Adipocyte (in vitro differentiated cells): ENCODE measurements at regions not wholly inside any gene's neighbourhood (a gene's known extent, or its start where the extent isn't known, plus 50 kb on each side); places are given as distances from the start of the nearest gene placed in this dataset.
"Not testable (repeated sequence)": the region's sequence is repeated elsewhere in the genome, so short reads cannot be mapped to it uniquely, and the experiment has no call there.

Experiments used
- DNase-seq: peaks from one replicate; pipeline ENCODE4 v3.0.0-alpha.2; 2015; ENCODE audit warnings: low read depth
- H3K27me3 ChIP-seq: replicated peaks from 2 replicates; pipeline ENCODE4 v1.7.0; 2013; ENCODE audit warnings: mild to moderate bottlenecking, low read length, moderate library complexity; ENCODE audit not compliant: control insufficient read depth, insufficient read depth
- H3K36me3 ChIP-seq: 2 replicates; pipeline ENCODE4 v1.7.0; 2013; ENCODE audit warnings: low read length, mild to moderate bottlenecking, moderate library complexity; ENCODE audit not compliant: control insufficient read depth, insufficient read depth, severe bottlenecking
- H3K4me1 ChIP-seq: 2 replicates; pipeline ENCODE4 v1.7.0; 2013; ENCODE audit warnings: mild to moderate bottlenecking, low read length, moderate library complexity; ENCODE audit not compliant: control insufficient read depth, insufficient read depth
- H3K4me3 ChIP-seq: 2 replicates; pipeline ENCODE4 v1.7.0; 2013; ENCODE audit warnings: mild to moderate bottlenecking, low read length, moderate library complexity
- H3K9ac ChIP-seq: 2 replicates; pipeline ENCODE4 v1.7.0; 2013; ENCODE audit warnings: mild to moderate bottlenecking, low read length, moderate library complexity
- H3K9me3 ChIP-seq: 2 replicates; pipeline ENCODE4 v1.7.0; 2013; ENCODE audit warnings: mild to moderate bottlenecking, low read length, moderate library complexity; ENCODE audit not compliant: control insufficient read depth

DNA sequence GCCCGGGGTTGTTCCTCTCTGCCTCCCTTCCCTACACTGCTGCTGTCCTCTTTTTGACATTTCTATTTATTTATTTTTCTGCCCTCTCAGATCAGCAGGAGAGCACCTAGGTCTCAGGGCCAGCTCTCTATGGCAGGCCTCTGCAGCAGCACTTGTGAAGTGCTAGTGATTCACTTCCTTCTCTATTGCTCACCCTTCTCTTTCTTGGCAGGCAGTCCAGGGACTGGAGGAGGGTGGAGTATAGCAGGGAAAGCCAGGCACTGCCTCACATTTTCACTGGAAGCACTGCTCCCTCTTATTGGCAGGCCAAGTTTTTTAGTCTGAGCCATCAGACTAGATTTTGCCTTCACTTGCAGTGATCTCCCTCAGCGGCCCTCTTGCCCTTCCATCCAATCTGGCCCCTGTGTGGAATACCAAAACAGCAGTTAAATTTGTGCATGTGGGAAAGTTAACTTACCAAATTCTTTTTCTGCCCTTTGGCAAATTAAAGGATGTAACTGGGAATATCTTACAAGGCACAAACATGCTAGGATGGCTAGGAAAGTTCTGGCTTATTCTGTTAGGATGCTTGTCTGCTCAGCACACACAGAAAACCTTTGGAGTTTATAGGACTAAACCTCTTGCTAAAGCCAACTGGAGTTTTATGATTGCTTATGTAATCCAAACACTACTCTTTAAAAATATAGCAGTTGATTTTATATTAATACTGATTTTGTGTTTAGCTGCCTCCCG lies 847.6 kb downstream of the TTLL7 start:
- DNase-seq, result peak; percentile 76

DNA sequence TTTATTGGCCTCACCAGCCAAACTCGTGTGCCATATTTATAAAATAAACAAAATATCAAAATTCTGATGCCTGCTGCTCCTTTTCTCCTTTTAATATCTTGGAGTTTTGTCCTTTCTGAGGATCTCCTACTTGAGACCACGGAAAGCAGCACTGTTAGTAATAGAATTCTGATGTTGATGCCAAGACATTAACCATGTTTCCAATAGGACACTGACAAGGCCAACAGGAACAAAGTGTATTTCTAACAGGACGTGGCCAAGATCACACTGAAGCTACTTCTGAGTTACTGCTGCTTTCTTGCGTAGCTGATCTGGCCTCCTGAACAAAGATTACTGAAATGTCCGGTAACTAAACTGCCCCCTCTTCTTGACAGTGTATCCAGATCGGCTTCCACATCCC lies 848.5 kb downstream of the TTLL7 start:
- not testable (repeated sequence) for H3K4me3 ChIP-seq, H3K27me3 ChIP-seq, H3K4me1 ChIP-seq, H3K9ac ChIP-seq, H3K36me3 ChIP-seq, H3K9me3 ChIP-seq, DNase-seq

More for the DNA sequence above, 847.6 kb downstream of the TTLL7 start:
- not testable (repeated sequence) for H3K9ac ChIP-seq, H3K9me3 ChIP-seq, H3K27me3 ChIP-seq, H3K36me3 ChIP-seq, H3K4me3 ChIP-seq, H3K4me1 ChIP-seq

DNA sequence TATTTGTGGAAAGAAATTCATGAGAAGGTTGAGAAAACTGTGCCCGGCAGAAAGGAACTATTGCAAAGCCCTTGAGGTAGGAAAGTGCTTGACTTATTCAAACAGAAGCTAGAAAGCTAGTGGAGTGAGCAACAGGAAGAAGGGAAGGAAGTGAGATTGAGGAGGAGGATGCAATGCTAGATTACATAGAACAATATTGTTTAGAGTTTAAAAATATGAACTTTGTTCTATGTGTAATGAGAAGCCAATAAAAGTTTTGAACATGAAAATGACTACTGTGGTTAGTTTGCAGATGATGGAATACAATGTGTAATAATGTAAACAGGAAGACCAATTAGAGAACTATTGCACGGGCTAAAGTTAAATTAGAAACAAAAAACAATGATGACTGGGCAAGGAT lies 853.1 kb downstream of the TTLL7 start:
- H3K9me3 ChIP-seq, H3K27me3 ChIP-seq, H3K4me1 ChIP-seq, H3K9ac ChIP-seq, DNase-seq, H3K36me3 ChIP-seq, H3K4me3 ChIP-seq: not testable (repeated sequence)

DNA sequence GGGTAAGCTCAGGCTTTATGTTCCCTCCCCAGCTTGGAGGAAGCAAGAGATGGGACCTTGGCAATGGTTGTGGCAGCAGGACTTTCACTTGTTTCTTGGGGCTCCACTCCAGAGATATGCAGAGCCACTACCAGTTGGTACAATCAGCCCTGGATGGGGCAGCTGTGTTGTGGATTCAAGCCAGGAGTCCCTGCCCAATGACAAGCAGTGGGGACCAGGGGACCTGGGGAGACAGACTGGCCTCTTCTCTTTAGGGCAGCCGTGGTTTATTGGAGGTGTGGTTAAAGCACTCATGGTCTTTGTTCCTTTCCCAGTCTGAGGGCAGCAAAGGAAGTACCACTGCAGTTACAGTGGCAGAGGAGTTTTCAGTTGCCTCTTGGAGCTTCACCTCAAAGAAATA lies 856.1 kb downstream of the TTLL7 start:
- not testable (repeated sequence) for H3K36me3 ChIP-seq, H3K9ac ChIP-seq, H3K4me1 ChIP-seq, DNase-seq, H3K4me3 ChIP-seq, H3K9me3 ChIP-seq, H3K27me3 ChIP-seq

DNA sequence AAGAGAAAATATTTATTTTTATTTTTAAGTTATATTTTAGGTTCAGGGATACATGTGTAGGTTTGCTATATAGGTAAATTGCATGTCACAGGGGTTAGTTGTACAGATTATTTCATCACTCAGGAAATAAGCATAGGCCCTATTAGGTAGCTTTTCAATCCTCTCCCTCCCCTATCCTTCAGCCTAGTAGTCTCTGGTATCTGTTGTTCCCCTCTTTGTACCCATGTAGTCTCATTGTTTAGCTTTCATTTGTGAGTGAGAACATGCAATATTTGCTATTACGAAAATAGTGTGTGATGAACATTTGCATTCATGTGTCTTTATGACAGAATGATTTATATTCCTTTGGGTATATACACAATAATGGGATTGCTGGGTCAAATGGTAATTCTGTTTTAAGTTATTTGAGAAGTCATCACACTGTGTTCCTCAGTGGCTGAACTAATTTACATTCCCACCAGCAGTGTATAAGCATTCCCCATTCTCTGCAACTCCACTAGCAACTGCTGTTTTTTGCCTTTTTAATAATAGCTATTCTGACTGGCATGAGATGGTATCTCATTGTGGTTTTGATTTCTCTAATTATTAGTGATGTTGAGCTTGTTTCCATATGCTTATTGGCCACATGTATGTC lies 863.3 kb downstream of the TTLL7 start:
- not testable (repeated sequence) for H3K36me3 ChIP-seq, H3K9me3 ChIP-seq, H3K4me1 ChIP-seq, H3K4me3 ChIP-seq, DNase-seq, H3K9ac ChIP-seq, H3K27me3 ChIP-seq

DNA sequence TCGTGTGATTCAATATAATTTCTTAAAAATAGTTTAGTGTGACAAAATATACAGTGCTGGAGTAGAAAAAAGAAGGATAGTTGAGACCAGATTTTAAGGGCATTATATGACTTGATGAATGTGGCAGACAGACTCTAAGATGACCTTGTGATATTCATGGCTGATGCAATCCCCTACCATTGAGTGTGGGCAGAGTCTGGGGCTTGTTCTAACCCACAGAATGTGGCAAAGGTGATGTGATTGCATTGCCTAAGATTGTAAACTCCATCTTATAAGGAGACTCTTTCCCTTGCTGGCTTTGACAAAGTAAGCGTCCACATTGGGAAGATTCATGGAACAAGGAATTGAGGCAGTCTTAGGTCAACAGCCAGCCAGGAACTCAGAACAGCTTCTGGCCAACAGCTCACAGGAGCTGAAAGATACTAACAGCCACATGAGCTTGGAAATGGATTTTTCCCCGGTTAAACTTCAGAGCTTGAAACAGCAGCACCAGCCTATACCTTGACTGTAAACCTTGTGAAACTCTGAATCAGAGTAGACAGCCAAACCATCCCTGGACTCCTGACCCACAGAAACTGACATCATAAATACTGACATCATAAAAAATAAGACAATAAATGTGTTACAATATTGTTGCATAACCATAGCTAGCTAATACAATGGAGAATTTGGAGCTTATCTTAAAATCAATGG lies 864.5 kb downstream of the TTLL7 start:
- not testable (repeated sequence) for DNase-seq, H3K27me3 ChIP-seq, H3K9ac ChIP-seq, H3K9me3 ChIP-seq, H3K36me3 ChIP-seq, H3K4me1 ChIP-seq, H3K4me3 ChIP-seq

DNA sequence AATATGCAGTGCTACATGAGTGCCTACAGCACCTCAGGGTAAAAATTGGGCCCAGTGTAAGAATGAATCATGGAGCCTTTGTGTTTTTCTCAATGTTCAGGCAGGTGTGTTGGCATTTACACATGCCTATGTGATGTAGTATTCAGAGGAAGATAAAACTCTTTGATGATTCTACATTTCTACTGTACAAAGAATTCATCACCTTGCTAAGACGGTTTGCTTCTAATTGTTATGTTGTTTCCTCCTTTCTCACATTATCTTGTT lies 867.3 kb downstream of the TTLL7 start:
- no peak overlapping the region for H3K4me3 ChIP-seq
- H3K27me3 ChIP-seq, result no peaks in the 10 kb centered on the region
- H3K4me1 ChIP-seq, result no peaks in the 10 kb centered on the region
- no peaks in the 10 kb centered on the region for H3K36me3 ChIP-seq
- DNase-seq, result no peak
- H3K9ac ChIP-seq, result no peak overlapping the region
- no peaks in the 10 kb centered on the region for H3K9me3 ChIP-seq

DNA sequence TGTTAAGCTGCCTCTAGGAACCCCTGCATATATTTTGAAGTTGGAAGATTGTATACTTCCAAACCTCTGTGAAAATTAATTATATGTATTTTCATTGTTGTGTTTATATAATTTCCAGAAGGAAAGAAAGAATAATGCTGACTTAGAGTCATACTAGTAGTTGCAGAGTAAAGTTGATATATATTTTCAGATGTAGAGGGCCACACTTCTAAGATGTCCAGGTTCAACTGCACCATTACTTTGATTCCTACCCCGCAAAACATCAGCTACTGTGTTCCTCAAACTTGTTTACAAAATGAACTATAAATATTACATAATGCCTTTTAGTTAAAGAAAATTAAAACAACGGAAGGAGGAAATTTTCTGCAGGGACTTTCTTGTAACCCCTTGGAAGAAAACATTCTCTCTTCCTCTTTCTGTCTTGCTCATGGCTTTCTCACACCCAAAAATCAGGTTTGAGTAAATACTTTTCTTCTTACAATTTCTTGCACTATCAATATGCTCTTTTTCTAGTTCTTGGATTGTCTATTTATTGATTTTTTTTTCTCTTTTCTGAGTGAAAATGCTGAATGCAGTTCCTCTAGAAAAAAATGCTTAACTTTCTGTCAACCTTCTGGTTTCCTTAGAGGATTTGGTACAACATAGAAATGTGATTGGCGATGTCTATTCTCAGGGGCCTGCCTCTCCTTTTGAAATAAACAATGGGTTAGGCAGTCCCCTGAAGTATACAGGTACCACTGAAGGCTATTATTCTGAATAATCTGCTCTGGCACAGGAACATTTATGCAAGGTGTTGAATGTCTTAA lies 867.8 kb downstream of the TTLL7 start:
- no peak for DNase-seq
- Histone ChIP-seq H3K27me3 (no peaks in the 10 kb centered on the region), H3K9me3 (no peaks in the 10 kb centered on the region), H3K4me1 (no peaks in the 10 kb centered on the region), H3K9ac (no peak overlapping the region), H3K36me3 (no peaks in the 10 kb centered on the region), H3K4me3 (no peak overlapping the region)

DNA sequence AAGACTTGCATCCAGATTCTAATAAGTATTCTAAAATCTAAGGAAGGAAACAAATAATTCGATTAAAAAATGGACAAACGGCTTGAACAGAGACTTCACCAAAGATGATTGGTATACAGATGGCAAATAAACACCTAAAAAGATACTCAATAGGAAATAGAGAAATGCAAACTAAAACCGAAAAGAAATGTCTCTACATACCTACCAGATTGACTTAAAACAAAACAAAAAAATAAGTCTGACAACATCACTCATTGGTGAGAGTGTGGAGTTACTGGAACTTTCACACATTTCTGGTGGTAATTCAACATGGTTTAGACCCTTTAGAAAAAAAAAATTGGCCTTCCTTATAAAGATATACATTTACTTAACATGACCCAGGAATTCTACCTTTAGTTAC lies 869.8 kb downstream of the TTLL7 start:
- no peaks in the 10 kb centered on the region for H3K27me3 ChIP-seq

DNA sequence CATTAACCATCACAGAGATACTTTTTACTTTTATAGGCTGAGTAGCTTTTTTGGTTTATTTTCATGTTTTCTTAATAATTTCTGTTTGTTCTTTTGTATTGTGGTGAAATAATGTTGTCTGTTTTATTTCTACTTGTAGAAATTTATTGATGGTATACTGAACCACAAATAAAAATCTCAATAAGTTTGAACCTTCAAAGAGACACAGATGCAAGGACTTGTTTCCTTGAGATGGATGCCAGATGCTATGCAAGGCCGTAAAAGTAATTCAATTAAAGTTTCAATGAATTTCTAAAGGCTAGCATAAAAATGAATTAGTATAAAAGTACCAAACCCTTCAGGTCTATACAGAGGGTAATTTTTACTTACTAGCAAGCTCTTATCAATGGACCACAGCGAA lies 873.5 kb downstream of the TTLL7 start:
- Histone ChIP-seq H3K9me3 (no peaks in the 10 kb centered on the region), H3K36me3 (no peaks in the 10 kb centered on the region), H3K4me1 (no peaks in the 10 kb centered on the region), H3K4me3 (no peak overlapping the region), H3K9ac (no peak overlapping the region), H3K27me3 (no peaks in the 10 kb centered on the region)
- no peak for DNase-seq

More for the DNA sequence above, 869.8 kb downstream of the TTLL7 start:
- H3K9me3 ChIP-seq, result no peaks in the 10 kb centered on the region
- H3K9ac ChIP-seq, result no peak overlapping the region
- H3K36me3 ChIP-seq, result no peaks in the 10 kb centered on the region
- no peak for DNase-seq
- H3K4me3 ChIP-seq, result no peak overlapping the region
- no peaks in the 10 kb centered on the region for H3K4me1 ChIP-seq

DNA sequence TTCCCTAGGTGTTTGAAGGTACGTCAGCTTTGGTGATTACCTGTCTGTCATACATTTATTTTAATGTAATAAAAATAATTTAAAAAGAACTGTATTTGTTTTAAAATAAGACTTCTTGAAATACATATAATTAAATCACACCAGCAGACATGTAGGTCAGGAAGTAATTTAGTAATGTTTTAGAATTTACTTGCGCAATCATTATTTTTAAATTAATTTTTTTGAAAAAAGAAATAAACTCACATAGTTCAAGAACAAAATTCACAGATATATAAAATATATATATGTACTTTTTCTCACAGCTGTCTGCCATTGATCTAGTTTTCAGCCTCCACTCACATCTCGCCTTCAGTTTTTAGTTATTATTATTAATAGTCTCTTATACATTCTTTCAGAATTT lies 875.9 kb downstream of the TTLL7 start:
- no peaks in the 10 kb centered on the region for H3K4me1 ChIP-seq
- no peaks in the 10 kb centered on the region for H3K36me3 ChIP-seq
- no peak overlapping the region for H3K4me3 ChIP-seq
- H3K9me3 ChIP-seq, result no peaks in the 10 kb centered on the region
- H3K9ac ChIP-seq, result no peak overlapping the region
- no peaks in the 10 kb centered on the region for H3K27me3 ChIP-seq
- no peak for DNase-seq
